ENCODE measurements at regions not wholly inside any gene's neighbourhood (a gene's known extent, or its start where the extent isn't known, plus 50 kb on each side); places are given as distances from the start of the nearest gene placed in this dataset.

- Histone ChIP-seq H3K27ac (replicated peaks) (no peak overlapping the region), H3K27me3 (ENCODE audit: insufficient read depth, poor library complexity, severe bottlenecking) (no peaks in the 10 kb centered on the region), H3K4me3 (replicated peaks; ENCODE audit: insufficient read depth, low read length) (no peak overlapping the region)
- TF ChIP-seq POLR2AphosphoS5 (IDR thresholded peaks at IDR 0.05; ENCODE audit: low read depth) (no peak), SPI1 (IDR thresholded peaks at IDR 0.05; ENCODE audit: borderline replicate concordance, low read depth) (no peak), GABPA (IDR thresholded peaks at IDR 0.05; ENCODE audit: low read depth) (no peak)
- TF ChIP-seq, protein P1, sequence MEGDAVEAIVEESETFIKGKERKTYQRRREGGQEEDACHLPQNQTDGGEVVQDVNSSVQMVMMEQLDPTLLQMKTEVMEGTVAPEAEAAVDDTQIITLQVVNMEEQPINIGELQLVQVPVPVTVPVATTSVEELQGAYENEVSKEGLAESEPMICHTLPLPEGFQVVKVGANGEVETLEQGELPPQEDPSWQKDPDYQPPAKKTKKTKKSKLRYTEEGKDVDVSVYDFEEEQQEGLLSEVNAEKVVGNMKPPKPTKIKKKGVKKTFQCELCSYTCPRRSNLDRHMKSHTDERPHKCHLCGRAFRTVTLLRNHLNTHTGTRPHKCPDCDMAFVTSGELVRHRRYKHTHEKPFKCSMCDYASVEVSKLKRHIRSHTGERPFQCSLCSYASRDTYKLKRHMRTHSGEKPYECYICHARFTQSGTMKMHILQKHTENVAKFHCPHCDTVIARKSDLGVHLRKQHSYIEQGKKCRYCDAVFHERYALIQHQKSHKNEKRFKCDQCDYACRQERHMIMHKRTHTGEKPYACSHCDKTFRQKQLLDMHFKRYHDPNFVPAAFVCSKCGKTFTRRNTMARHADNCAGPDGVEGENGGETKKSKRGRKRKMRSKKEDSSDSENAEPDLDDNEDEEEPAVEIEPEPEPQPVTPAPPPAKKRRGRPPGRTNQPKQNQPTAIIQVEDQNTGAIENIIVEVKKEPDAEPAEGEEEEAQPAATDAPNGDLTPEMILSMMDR (IDR thresholded peaks at IDR 0.05; ENCODE audit: insufficient read depth, low read length) = no peak
- TF ChIP-seq, protein P2, sequence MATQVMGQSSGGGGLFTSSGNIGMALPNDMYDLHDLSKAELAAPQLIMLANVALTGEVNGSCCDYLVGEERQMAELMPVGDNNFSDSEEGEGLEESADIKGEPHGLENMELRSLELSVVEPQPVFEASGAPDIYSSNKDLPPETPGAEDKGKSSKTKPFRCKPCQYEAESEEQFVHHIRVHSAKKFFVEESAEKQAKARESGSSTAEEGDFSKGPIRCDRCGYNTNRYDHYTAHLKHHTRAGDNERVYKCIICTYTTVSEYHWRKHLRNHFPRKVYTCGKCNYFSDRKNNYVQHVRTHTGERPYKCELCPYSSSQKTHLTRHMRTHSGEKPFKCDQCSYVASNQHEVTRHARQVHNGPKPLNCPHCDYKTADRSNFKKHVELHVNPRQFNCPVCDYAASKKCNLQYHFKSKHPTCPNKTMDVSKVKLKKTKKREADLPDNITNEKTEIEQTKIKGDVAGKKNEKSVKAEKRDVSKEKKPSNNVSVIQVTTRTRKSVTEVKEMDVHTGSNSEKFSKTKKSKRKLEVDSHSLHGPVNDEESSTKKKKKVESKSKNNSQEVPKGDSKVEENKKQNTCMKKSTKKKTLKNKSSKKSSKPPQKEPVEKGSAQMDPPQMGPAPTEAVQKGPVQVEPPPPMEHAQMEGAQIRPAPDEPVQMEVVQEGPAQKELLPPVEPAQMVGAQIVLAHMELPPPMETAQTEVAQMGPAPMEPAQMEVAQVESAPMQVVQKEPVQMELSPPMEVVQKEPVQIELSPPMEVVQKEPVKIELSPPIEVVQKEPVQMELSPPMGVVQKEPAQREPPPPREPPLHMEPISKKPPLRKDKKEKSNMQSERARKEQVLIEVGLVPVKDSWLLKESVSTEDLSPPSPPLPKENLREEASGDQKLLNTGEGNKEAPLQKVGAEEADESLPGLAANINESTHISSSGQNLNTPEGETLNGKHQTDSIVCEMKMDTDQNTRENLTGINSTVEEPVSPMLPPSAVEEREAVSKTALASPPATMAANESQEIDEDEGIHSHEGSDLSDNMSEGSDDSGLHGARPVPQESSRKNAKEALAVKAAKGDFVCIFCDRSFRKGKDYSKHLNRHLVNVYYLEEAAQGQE (IDR thresholded peaks at IDR 0.05; ENCODE audit: insufficient replicate concordance, low read depth) = no peak
- no peak for DNase-seq (ENCODE audit: low read depth in 1 of 2, low spot score in 1 of 2)
Measured at GRCh38 chr3:25166016-25166415, 262.0 kb upstream of the RARB start.

DNA sequence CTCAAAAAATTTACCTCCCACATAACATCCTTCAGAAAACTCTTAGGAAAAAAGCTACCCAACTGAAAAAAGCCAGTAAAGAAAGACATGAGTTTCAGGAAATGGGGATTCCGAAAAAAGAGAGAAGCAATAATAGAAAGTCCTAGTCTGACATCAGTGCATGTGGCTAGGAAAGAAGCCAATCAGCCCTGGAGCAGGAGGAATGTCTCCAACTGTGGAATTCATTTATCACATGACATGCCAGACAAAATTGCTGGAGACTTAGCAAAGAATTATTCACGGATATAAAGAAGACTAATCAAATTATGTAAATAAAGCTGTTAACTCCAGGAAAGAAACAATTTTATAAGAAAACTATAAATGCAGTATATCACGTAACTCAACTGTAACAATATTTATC, 258.9 kb upstream of the RARB start:
- TF ChIP-seq SPI1 (IDR thresholded peaks at IDR 0.05; ENCODE audit: borderline replicate concordance, low read depth) = no peak
- DNase-seq (ENCODE audit: low read depth in 1 of 2, low spot score in 1 of 2) = no peak
- no peaks in the 10 kb centered on the region for H3K27me3 ChIP-seq (ENCODE audit: insufficient read depth, poor library complexity, severe bottlenecking)

GRCh38 chr3:25170021-25170420, 258.0 kb upstream of the RARB start:
- Histone ChIP-seq H3K27me3 (ENCODE audit: insufficient read depth, poor library complexity, severe bottlenecking) (no peaks in the 10 kb centered on the region), H3K4me3 (replicated peaks; ENCODE audit: insufficient read depth, low read length) (no peak overlapping the region), H3K27ac (replicated peaks) (no peak overlapping the region)
- no peak for TF ChIP-seq GABPA (IDR thresholded peaks at IDR 0.05; ENCODE audit: low read depth)
- TF ChIP-seq, protein P2 (IDR thresholded peaks at IDR 0.05; ENCODE audit: insufficient replicate concordance, low read depth) = no peak
- TF ChIP-seq POLR2AphosphoS5 (IDR thresholded peaks at IDR 0.05; ENCODE audit: low read depth) = no peak
- no peak for TF ChIP-seq SPI1 (IDR thresholded peaks at IDR 0.05; ENCODE audit: borderline replicate concordance, low read depth)
- TF ChIP-seq, protein P1 (IDR thresholded peaks at IDR 0.05; ENCODE audit: insufficient read depth, low read length) = no peak
- no peak for DNase-seq (ENCODE audit: low read depth in 1 of 2, low spot score in 1 of 2)

More for the DNA sequence above, 258.9 kb upstream of the RARB start:
- Histone ChIP-seq H3K4me3 (replicated peaks; ENCODE audit: insufficient read depth, low read length) (no peak overlapping the region), H3K27ac (replicated peaks) (no peak overlapping the region)

- TF ChIP-seq GABPA (IDR thresholded peaks at IDR 0.05; ENCODE audit: low read depth) (no peak), SPI1 (IDR thresholded peaks at IDR 0.05; ENCODE audit: borderline replicate concordance, low read depth) (no peak), POLR2AphosphoS5 (IDR thresholded peaks at IDR 0.05; ENCODE audit: low read depth) (no peak)
- TF ChIP-seq, protein P2 (IDR thresholded peaks at IDR 0.05; ENCODE audit: insufficient replicate concordance, low read depth) = no peak
- TF ChIP-seq, protein P1 (IDR thresholded peaks at IDR 0.05; ENCODE audit: insufficient read depth, low read length) = no peak
Measured at GRCh38 chr3:25171118-25171807, 256.8 kb upstream of the RARB start.

More at GRCh38 chr3:25171118-25171807, 256.8 kb upstream of the RARB start:
- no peaks in the 10 kb centered on the region for H3K27me3 ChIP-seq (ENCODE audit: insufficient read depth, poor library complexity, severe bottlenecking)
- no peak overlapping the region for H3K27ac ChIP-seq (replicated peaks)
- H3K4me3 ChIP-seq (replicated peaks; ENCODE audit: insufficient read depth, low read length) = no peak overlapping the region
- DNase-seq (ENCODE audit: low read depth in 1 of 2, low spot score in 1 of 2) = no peak
